T-helper 1 cell treated with Interleukin-12 subunit alpha and Interleukin-12 subunit beta and Interleukin-4 antibody, amounts not matched to agents 30 μg/mL and 1 μg/mL, for 36 hours (primary cell): ENCODE measurements at regions not wholly inside any gene's neighbourhood (a gene's known extent, or its start where the extent isn't known, plus 50 kb on each side); places are given as distances from the start of the nearest gene placed in this dataset.

Experiments used
- H3K27ac Mint-ChIP-seq: one replicate; pipeline ENCODE4 v1.8.0; 2021; ENCODE audit warnings: mild to moderate bottlenecking, mixed read lengths
- H3K27me3 Mint-ChIP-seq: one replicate; pipeline ENCODE4 v1.8.0; 2021; ENCODE audit warnings: low read depth, mixed read lengths
- H3K36me3 Mint-ChIP-seq: one replicate; pipeline ENCODE4 v1.8.0; 2021; ENCODE audit warnings: low read depth, mixed read lengths
- H3K4me1 Mint-ChIP-seq: one replicate; pipeline ENCODE4 v1.8.0; 2021; ENCODE audit warnings: low read depth, mixed read lengths
- H3K4me3 Mint-ChIP-seq: one replicate; pipeline ENCODE4 v1.8.0; 2021; ENCODE audit warnings: mild to moderate bottlenecking, moderate library complexity, mixed read lengths
- H3K9me3 Mint-ChIP-seq: one replicate; pipeline ENCODE4 v1.8.0; 2021; ENCODE audit warnings: mixed read lengths

GRCh38 chr4:18294021-18294420 lies 272.5 kb upstream of the LCORL start:
- Mint-ChIP-seq H3K27ac (no peak overlapping the region), H3K4me3 (no peak overlapping the region), H3K36me3 (no peaks in the 10 kb centered on the region), H3K27me3 (no peaks in the 10 kb centered on the region), H3K9me3 (no peaks in the 10 kb centered on the region), H3K4me1 (no peaks in the 10 kb centered on the region)

- Mint-ChIP-seq H3K27ac (no peak overlapping the region), H3K9me3 (no peaks in the 10 kb centered on the region), H3K36me3 (no peaks in the 10 kb centered on the region), H3K4me1 (no peaks in the 10 kb centered on the region), H3K4me3 (no peak overlapping the region), H3K27me3 (no peaks in the 10 kb centered on the region)
Measured at GRCh38 chr4:18292411-18292810, 270.9 kb upstream of the LCORL start.

- no peaks in the 10 kb centered on the region for H3K9me3 Mint-ChIP-seq
- no peaks in the 10 kb centered on the region for H3K4me1 Mint-ChIP-seq
- no peak overlapping the region for H3K27ac Mint-ChIP-seq
- no peak overlapping the region for H3K4me3 Mint-ChIP-seq
- H3K36me3 Mint-ChIP-seq = no peaks in the 10 kb centered on the region
- H3K27me3 Mint-ChIP-seq = no peaks in the 10 kb centered on the region
Measured at GRCh38 chr4:18291981-18292380, 270.4 kb upstream of the LCORL start.

- H3K9me3 Mint-ChIP-seq = no peaks in the 10 kb centered on the region
- no peak overlapping the region for H3K4me3 Mint-ChIP-seq
- no peak overlapping the region for H3K27ac Mint-ChIP-seq
- no peaks in the 10 kb centered on the region for H3K36me3 Mint-ChIP-seq
- no peaks in the 10 kb centered on the region for H3K27me3 Mint-ChIP-seq
- H3K4me1 Mint-ChIP-seq = no peaks in the 10 kb centered on the region
Measured at GRCh38 chr4:18291256-18291655, 269.7 kb upstream of the LCORL start.

- H3K9me3 Mint-ChIP-seq = no peaks in the 10 kb centered on the region
- H3K27me3 Mint-ChIP-seq = no peaks in the 10 kb centered on the region
- no peak overlapping the region for H3K4me3 Mint-ChIP-seq
- H3K4me1 Mint-ChIP-seq = no peaks in the 10 kb centered on the region
- H3K36me3 Mint-ChIP-seq = no peaks in the 10 kb centered on the region
- no peak overlapping the region for H3K27ac Mint-ChIP-seq
Measured at GRCh38 chr4:18285357-18285756, 263.8 kb upstream of the LCORL start.

GRCh38 chr4:18278244-18278643 lies 256.7 kb upstream of the LCORL start:
- Mint-ChIP-seq H3K4me1 (no peaks in the 10 kb centered on the region), H3K36me3 (no peaks in the 10 kb centered on the region), H3K27me3 (no peaks in the 10 kb centered on the region), H3K9me3 (no peaks in the 10 kb centered on the region), H3K27ac (no peak overlapping the region), H3K4me3 (no peak overlapping the region)

GRCh38 chr4:18262832-18263231 lies 241.3 kb upstream of the LCORL start:
- H3K36me3 Mint-ChIP-seq = no peaks in the 10 kb centered on the region
- no peaks in the 10 kb centered on the region for H3K9me3 Mint-ChIP-seq
- no peak overlapping the region for H3K4me3 Mint-ChIP-seq
- H3K4me1 Mint-ChIP-seq = no peaks in the 10 kb centered on the region
- H3K27ac Mint-ChIP-seq = no peak overlapping the region
- H3K27me3 Mint-ChIP-seq = no peaks in the 10 kb centered on the region

GRCh38 chr4:18252052-18252451 lies 230.5 kb upstream of the LCORL start:
- Mint-ChIP-seq H3K4me3 (no peak overlapping the region), H3K9me3 (no peaks in the 10 kb centered on the region), H3K27ac (no peak overlapping the region), H3K27me3 (no peaks in the 10 kb centered on the region), H3K4me1 (no peaks in the 10 kb centered on the region), H3K36me3 (no peaks in the 10 kb centered on the region)

GRCh38 chr4:18250564-18250963 lies 229.0 kb upstream of the LCORL start:
- no peaks in the 10 kb centered on the region for H3K36me3 Mint-ChIP-seq
- H3K9me3 Mint-ChIP-seq = no peaks in the 10 kb centered on the region

GRCh38 chr4:18248611-18249010 lies 227.1 kb upstream of the LCORL start:
- Mint-ChIP-seq H3K9me3 (no peaks in the 10 kb centered on the region), H3K4me1 (no peaks in the 10 kb centered on the region)

More at GRCh38 chr4:18250564-18250963, 229.0 kb upstream of the LCORL start:
- no peak overlapping the region for H3K4me3 Mint-ChIP-seq
- H3K27ac Mint-ChIP-seq = no peak overlapping the region
- H3K4me1 Mint-ChIP-seq = no peaks in the 10 kb centered on the region
- H3K27me3 Mint-ChIP-seq = no peaks in the 10 kb centered on the region

GRCh38 chr4:18247189-18247588 lies 225.6 kb upstream of the LCORL start:
- no peak overlapping the region for H3K4me3 Mint-ChIP-seq
- H3K4me1 Mint-ChIP-seq = no peaks in the 10 kb centered on the region
- no peaks in the 10 kb centered on the region for H3K9me3 Mint-ChIP-seq
- no peaks in the 10 kb centered on the region for H3K36me3 Mint-ChIP-seq
- no peaks in the 10 kb centered on the region for H3K27me3 Mint-ChIP-seq
- no peak overlapping the region for H3K27ac Mint-ChIP-seq

More at GRCh38 chr4:18248611-18249010, 227.1 kb upstream of the LCORL start:
- Mint-ChIP-seq H3K27me3 (no peaks in the 10 kb centered on the region), H3K27ac (no peak overlapping the region), H3K36me3 (no peaks in the 10 kb centered on the region), H3K4me3 (no peak overlapping the region)

- Mint-ChIP-seq H3K9me3 (no peaks in the 10 kb centered on the region), H3K4me1 (no peaks in the 10 kb centered on the region), H3K36me3 (no peaks in the 10 kb centered on the region), H3K27me3 (no peaks in the 10 kb centered on the region), H3K27ac (no peak overlapping the region), H3K4me3 (no peak overlapping the region)
Measured at GRCh38 chr4:18242919-18243693, 221.6 kb upstream of the LCORL start.

GRCh38 chr4:18241727-18242126 lies 220.2 kb upstream of the LCORL start:
- Mint-ChIP-seq H3K27ac (no peak overlapping the region), H3K36me3 (no peaks in the 10 kb centered on the region), H3K9me3 (no peaks in the 10 kb centered on the region), H3K27me3 (no peaks in the 10 kb centered on the region), H3K4me1 (no peaks in the 10 kb centered on the region), H3K4me3 (no peak overlapping the region)

- Mint-ChIP-seq H3K9me3 (peaks cover 9% of the 10 kb centered on the region), H3K27ac (no peak overlapping the region), H3K4me1 (no peaks in the 10 kb centered on the region), H3K36me3 (no peaks in the 10 kb centered on the region), H3K4me3 (no peak overlapping the region), H3K27me3 (no peaks in the 10 kb centered on the region)
Measured at GRCh38 chr4:18234108-18234507, 212.6 kb upstream of the LCORL start.

- H3K4me1 Mint-ChIP-seq = no peaks in the 10 kb centered on the region
- H3K27me3 Mint-ChIP-seq = no peaks in the 10 kb centered on the region
- peaks cover 22% of the 10 kb centered on the region for H3K9me3 Mint-ChIP-seq
- H3K4me3 Mint-ChIP-seq = no peak overlapping the region
- H3K27ac Mint-ChIP-seq = no peak overlapping the region
- no peaks in the 10 kb centered on the region for H3K36me3 Mint-ChIP-seq
Measured at GRCh38 chr4:18231726-18232125, 210.2 kb upstream of the LCORL start.

GRCh38 chr4:18227880-18228279 lies 206.3 kb upstream of the LCORL start:
- Mint-ChIP-seq H3K27ac (no peak overlapping the region), H3K4me1 (no peaks in the 10 kb centered on the region), H3K9me3 (peaks cover 22% of the 10 kb centered on the region), H3K36me3 (no peaks in the 10 kb centered on the region), H3K27me3 (no peaks in the 10 kb centered on the region), H3K4me3 (no peak overlapping the region)
